Fibroblast of the conjunctiva (primary cell): ENCODE measurements at regions not wholly inside any gene's neighbourhood (a gene's known extent, or its start where the extent isn't known, plus 50 kb on each side); places are given as distances from the start of the nearest gene placed in this dataset.
"Not testable (repeated sequence)": the region's sequence is repeated elsewhere in the genome, so short reads cannot be mapped to it uniquely, and the experiment has no call there.

Experiments
- DNase-seq: peaks from one replicate; pipeline ENCODE4 v3.0.0-alpha.2; 2010; ENCODE audit warnings: low read depth

DNA sequence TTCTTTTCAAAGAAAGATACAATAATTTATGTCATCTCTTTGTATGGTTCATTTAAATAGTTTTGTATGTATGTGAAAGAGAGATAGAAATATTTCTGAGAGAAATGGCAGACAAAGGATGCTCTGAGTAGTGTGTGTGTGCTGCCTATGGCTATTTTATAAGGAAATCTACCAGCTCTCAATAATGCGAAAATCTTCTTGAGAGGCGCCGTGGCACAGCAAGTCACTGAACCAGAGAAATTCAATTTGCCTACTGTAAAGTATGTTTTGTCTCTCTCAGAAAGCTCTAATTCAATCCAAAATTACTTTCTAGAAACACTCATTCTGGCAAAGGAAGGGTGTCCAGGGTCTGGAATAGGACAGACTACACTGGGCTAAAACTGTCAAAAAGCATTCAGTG is 1981.1 kb downstream of the EFNA5 start:
- no peak for DNase-seq

DNA sequence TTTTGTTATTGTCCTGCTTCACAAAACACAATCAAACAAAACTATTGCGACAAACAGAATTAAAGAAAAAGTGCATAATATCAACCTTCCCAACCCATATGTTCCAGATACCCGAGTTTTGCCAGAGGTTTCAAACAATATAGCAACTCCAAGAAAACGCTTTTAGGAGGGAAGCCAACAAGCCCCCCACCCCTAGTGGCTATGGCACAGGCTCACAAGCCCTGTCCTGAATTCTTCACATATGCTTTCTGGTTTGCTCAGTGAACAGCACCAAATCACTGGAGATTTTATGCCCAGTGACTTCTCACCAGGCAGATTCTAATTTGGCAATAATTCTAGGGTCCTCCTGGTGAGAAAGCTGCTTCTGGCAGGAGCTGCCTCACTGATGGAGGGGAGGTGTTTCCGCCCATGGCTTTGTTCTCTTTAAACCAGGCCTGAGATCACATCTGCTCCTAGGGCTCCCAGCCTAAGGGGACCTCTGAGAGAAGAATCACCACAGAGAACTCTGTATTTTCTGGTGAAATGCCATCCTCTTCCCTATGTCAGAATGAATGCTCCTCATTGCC is 1982.4 kb downstream of the EFNA5 start:
- DNase-seq = no peak

DNA sequence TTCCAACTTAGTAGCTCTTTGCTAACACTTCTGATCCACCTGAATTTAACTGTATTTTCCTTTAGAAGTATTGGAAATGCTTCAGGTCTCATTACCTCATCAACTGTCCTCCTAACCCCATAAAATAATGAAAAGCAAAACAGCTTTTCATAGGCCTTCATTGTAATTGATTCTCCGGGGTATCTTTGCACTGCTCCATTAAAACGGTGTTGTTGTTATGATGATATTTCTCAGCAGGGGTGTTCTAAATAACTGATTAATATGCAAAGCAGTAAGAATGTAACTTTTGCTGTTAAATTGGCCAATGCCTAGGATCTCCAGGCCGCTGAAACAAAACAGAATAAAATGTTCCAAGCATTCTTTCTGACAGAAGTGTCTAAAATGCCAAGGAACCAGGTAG is 1983.2 kb downstream of the EFNA5 start:
- no peak for DNase-seq

DNA sequence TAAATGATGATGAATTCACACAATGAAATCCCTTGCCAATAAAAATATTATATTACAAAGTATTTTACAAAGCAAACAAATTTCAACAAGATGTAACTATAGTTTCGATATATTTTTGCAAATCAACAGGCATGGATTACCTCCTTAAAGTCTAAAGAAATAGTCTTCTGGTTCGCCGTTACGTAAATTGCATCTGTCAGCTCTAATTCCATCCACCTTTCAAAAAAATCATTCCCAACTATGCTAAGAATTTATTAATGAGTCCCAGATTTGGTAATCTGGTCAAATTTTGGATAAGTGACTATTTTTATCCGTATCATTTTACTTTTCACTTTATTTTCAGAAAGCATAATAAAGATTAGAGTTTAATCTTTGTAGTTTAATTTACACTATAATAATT is 1984.9 kb downstream of the EFNA5 start:
- DNase-seq = no peak

DNA sequence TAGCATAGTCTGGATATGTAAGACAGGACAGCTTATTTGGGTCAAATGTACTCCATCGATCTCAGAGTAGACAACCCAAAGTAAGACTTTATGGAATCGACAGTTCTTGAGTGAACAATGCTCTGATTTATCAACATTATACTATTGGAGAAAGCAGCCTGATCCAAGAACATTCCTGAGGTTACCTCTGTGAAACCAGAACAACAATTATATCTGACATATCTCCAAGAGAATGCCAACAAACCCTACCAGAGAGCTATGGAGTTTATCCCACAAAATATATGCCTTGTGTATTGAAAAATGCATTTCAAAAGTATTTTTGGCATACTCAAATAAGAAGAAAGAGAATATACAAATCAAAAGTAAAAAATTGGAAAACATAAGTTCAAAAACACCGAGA is 1985.9 kb downstream of the EFNA5 start:
- no peak for DNase-seq

DNA sequence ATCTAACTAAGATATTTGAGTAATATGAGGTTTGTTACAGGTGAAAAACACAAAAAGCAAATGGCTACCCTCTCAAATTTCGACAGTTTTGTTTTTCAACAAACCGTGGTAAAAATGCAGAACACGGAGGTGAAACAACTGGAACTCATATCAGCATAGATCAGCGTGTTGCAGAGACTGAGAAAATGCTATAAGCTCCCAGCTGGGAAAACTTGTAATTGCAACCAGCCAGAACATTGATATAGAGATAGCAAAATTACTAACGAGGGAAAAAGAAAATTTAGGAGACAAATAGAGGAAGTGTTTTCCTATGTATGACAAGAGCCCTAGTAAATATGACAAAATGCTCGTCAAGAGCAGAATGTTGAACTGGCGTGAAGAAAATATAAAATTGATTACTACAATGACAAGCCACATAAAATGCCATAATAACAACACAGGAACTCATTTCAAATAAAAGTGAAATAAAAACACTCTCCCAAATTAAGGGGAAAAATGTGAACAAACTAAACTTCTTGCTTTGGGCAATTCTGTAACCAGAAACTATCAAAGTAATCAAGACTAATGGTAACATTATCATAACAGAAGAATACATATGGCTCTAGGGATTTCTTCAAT is 1989.8 kb downstream of the EFNA5 start:
- no peak for DNase-seq

DNA sequence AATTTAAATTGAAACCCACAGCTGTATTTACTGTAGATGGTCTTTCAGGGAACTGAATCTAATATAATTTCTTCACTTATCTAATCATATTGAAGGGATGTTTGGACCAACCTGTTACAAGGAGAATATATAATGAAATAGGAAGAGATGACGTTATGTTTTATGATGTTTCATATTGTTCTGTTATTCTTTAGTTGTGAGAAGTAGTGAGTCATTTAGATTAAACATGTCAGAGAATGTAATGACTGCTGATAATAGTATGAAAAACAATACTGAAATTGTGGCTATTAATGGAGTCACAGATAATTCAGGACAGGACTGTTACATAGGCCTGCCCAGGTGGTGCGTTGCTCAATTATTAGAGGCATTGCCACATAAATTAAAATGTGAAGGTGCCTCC is 1993.4 kb downstream of the EFNA5 start:
- no peak for DNase-seq

DNA sequence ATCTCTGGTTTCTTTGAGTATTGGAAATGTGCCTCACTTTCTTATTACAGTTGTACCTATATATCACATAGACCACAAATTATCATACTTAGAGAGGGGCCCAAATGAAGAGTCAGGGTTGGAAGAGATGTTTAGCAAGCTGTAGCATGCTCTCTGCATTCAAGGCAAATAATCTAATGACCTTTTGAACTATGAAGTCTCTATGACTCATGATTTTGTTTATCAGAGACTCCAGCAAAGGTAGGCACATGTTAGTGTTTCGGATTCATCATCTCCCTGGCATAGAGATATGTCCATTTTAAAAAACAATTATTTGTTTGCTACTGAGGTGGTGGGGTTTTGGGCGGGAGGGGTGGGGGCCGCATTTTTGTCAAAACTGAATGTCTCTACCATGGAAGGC is 2000.1 kb downstream of the EFNA5 start:
- DNase-seq = no peak

DNA sequence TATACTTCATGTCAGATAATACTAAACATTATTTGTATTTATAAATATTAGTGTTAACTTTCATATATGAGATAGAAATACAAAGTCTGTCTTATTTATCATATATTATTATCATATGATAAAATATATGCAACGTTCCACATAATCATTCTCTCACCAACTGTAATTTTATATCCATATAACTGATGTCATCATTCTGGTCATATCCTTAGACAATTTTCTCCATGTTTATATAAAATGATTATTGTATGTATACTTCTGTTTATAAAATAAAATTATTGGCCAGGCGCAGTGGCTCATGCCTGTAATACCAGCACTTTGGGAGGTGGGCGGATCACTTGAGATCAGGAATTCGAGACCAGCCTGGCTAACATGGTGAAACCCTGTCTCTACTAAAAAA is 2007.1 kb downstream of the EFNA5 start:
- no peak for DNase-seq

DNA sequence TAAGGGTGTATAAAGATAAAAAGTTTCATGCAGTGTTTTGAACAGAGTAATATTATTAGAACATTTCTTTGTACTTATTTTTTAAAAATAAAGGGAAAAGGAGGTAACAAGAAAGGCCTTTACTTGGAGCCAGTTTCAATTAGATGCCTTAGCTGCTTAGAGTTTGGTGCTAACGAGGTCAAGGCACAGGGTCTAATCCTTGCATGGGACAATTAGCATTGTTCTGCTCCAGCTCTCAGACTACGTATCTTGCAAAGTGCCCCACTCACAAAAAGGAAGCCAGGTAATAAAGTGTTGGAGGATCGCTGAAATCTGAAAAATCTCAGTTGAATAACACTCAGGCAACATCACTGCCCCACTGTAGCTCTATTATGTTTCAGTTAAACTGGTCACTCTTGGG is 2011.3 kb downstream of the EFNA5 start:
- DNase-seq = no peak

DNA sequence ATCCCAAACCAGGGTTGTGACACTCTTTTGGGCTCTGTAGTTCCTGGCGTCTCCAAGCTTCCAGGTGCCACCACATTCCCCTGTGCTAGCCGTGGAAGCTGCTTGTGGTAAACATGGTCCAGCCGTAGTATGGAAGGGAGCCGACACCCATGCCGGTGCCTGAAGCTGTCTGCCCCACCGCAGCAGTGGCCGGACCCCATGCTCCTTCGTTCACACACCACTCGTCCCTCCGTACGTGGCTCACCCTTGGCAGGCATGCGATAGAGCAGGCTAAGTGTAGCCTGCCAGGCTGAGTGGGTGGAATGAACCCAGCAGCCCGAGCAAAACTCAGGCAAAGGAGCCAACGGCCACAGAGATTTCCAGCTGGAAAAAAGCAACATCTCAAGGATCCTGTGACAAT is 2030.4 kb downstream of the EFNA5 start:
- no peak for DNase-seq

DNA sequence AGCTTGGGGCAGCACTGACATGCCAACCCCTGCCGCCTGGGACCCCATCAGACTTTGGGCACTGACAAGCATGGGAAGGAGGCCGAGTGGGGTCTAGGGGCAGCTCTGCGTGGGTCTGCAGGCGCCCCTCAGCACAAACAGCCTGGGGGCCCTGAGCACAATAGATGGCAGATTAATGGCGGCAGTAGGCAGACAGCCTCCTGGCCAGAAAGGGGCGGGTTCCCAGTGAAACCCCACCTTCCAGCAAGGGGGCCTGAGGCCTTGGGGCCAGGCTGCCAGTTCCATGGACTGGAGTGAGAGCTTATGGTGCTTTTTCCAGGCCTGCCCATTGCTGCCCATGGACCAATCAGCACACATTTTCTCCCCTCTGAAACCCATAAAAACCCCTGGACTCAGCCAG is 2031.2 kb downstream of the EFNA5 start:
- DNase-seq = no peak

DNA sequence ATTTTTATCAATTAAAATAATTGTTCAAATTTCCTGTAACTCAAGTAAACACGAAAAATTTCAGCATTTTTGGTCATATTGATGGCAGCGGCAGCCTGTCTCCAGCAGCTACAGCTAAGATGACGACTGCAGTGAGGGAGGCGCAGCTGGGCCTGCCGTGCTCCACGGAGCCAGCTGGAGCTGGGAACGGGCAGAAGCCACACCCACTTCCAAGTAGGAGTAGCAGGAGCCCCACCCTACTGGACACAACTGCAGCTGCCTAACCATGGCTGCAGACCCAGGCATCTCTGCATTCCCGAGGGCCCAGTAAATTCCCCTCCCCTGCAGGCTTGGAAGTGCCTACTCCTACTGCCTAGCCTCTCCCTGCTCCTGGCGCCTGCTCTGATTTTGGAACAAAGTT is 2031.7 kb downstream of the EFNA5 start:
- no peak for DNase-seq

DNA sequence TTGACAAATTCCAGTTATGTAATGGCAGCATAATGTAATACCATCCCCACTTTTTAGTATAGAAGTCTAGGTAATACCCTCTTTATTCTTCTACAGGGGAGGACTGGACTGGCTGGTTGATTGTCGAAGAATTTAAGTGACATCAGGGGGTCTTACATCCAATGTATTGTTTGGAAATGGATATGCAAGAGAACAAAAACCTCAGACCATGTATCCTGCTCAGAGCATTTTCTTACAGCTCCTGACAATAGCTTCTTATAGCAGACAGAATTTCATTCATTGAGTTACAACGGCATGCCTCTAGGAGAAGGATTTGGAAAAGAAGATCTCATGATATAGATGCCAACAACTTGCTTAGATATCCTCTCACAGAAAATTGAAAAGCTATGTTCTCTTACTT is 2032.3 kb downstream of the EFNA5 start:
- no peak for DNase-seq

DNA sequence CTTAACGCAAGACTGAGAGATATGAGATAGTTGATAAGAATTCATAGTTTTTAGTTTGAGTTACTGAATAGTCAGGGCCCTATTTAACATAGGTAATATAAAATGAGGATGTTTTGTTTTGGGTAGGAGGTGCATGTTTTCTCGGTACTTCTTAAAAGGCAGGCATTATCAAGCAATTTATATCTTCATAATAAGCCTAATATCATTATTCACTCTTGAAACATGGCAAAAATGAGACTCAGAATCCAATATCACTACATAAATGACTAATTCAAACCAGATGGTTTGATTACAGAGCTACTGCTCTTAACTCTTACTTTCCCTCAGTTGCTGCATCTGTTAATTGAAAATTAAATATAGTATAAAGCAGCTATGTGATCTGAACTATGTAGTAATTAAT is 2038.7 kb downstream of the EFNA5 start:
- no peak for DNase-seq

DNA sequence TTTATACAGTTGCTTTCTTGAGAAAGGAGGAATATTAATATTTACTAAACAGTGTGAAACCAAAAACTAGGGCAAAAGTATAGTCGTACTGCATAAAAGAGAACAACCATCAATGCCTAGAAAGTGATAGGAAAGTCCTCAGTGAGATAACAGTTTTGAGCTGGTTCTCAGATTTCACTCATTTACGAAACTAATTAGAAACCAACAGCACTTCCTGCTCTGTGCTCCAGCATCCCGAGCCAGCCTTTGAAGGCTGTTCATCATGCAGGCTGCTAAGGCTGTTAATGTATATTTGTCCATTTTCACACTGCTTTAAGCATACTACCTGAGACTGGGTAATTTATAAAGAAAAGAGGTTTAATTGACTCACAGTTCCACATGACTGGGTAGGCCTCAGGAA is 2039.9 kb downstream of the EFNA5 start:
- no peak for DNase-seq

DNA sequence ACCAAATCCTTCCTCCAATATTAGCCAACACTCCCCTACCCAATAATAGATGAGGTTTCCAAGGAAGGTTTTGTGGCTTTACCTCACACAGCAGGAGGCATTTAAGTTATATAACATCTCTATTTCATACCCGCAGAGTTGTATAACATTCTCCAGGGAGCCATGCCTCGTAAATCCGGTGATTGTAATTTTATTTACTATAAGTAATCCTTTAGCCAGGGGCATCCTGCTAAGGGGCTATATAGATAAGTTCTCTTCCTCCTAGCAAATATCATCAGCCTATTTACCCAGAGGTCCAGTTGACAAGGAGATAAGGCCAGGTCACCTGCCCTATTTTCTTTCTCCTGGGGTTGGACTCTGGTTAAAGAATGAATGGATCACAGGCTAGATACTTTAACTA is 2051.0 kb downstream of the EFNA5 start:
- DNase-seq = no peak

DNA sequence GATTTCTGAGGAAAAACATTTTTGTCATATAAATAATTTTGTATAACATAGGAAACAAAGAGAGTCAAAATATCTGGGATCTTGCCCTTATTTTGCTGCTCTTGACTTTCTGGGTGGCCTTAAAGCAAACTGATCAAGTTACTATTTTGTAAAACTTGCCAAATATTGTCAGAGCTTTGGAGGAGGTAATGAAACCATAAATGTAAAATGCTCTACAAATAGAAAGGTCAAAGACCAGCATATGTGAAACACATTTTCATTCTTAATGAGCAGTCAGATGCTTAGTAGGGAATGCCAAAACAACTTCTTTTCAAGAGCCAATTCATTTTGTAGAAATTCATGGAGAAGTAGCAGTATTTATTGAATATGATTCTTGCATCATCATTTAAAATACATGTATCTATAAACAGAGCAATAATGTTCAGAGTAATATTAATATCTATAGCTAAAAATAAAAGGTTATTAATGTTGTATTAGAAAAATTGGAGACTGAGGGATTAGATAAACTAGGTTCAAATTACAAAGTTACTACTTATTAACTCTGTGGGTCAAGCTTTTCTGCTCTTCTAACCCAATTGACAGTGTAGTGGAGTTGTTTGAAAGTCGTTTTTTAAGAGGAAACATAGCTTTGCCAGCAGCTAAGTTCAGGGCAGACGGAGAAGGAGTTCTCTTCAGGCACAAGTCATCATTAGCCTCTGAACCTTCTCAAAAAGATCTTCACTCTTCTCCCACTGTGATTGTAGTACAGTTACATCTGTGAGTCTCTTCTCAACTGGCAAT is 2053.1 kb downstream of the EFNA5 start:
- DNase-seq = no peak

DNA sequence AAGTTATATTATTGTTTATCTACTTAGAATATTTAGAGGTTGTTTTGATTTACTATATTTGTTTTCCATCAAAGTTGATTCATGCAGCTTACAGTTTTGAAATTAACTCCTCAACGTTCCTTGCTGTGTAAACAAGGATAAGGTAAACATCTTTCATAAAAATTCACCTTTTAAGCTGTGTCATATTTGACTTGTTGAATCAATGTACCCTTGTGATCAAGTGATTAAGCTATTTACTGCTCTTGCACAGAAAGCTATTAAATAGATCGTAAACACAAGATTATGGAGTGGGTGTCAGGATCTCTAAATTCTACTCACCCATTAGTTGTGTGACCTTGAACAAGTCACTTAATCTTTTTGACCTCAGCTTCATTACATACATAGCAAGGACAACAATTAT is 2054.0 kb upstream of the NUDT12 start:
- DNase-seq = no peak

DNA sequence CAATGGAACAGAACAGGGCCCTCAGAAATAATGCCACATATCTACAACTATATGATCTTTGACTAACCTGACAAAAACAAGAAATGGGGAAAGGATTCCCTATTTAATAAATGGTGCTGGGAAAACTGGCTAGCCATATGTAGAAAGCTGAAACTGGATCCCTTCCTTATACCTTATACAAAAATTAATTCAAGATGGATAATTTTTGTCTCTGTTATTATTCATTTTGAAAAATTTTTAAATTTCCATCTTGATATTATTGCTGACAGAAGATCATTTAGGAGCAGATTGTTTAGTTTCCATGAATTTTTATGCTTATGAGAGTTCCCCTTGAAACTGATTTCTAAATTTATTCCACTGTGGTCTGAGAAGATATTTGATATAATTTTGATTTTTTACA is 2039.8 kb upstream of the NUDT12 start:
- DNase-seq = not testable (repeated sequence)

DNA sequence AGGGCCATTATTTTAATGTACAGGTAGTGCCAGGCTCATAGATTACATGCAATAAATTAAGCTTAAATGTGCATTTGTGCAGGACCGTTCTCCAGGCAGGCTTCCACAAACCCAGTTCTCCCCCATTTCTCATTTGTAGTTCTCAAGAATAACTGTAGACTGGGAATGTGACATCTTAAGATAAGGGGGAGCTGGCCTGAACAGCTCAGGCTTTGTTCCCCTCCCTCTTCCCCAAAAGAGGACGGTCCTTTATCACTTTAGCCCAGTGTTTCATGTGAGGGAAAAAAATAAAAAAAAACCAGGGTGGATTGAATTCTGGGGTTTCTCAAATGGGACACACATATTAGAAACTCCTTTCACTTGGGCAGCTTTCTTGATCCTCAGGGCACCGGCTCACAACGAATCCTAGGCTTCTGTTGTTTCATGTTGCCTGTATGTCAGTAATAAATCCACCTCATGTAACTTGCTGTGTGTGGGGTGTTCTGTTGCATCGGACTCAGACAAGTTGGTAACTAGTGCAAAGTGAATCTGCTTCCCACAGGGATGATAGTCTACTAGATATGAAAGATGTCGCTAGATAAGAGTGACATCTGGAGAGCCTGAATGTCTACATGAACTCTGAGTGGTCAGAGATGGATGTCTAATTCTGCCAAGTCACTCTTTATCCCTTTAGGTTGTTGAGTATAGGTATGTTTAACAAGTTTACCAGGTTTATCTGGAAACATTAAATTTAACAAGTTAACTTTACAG is 2030.6 kb upstream of the NUDT12 start:
- no peak for DNase-seq

DNA sequence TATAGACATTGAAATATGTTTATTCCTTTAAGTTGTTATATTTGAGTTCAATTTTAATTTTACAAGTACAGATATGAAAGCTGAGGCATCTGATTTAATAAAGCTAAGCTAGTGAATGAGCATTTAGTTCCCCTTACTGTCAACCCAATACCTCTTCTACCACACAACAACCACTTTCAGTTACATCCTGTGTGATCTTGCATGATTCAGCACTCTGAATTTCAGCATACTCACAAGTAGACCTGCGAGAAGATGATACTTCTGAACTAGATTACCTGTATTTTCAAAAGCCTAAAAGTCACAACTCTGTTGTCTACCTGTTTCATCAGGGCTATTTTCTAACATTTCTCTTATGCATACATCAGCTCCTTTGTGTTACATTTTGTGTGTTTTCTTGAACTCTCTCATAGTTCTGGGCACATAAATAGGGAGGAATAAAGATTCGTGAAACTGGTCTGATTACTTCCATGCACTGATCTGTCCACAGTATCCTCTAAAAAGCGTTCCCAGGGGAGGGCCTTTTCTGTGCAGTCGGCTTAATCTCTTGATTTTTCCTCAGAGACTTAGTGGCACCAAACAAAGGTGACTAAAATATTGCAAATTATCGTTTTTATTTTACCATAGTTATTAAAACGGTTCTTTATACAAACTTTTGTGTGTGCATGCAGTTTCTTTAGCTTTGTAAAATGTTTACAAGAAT is 2025.5 kb upstream of the NUDT12 start:
- DNase-seq = no peak
